Esophagus squamous epithelium (tissue), 4 donors: ENCODE measurements at regions not wholly inside any gene's neighbourhood (a gene's known extent, or its start where the extent isn't known, plus 50 kb on each side); places are given as distances from the start of the nearest gene placed in this dataset.

Experiments
- CTCF ChIP-seq, 6 experiments: fragments of 450-650 bp in 4 of 6; fragments of 200-600 bp in 2 of 6; sonication (generic) in 2 of 6; IDR thresholded peaks; one replicate each; pipeline ENCODE4 v1.5.1; 2016 to 2019; ENCODE audit warnings: antibody characterized with exemption in 6 of 6, mild to moderate bottlenecking in 4 of 6, moderate library complexity in 4 of 6
- POLR2A ChIP-seq, 4 donors: fragments of 450-650 bp; IDR thresholded peaks; one replicate each; pipeline ENCODE4 v1.6.1; 2017; ENCODE audit warnings: antibody characterized with exemption in 4 of 4, mild to moderate bottlenecking in 4 of 4, moderate library complexity in 3 of 4

GRCh38 chr12:19054035-19054434 lies 75.5 kb upstream of the PLEKHA5 start:
- TF ChIP-seq CTCF (IDR thresholded peaks at IDR 0.05), result no peak
- TF ChIP-seq POLR2A (IDR thresholded peaks at IDR 0.05), result no peak
